ENCODE measurements at regions not wholly inside any gene's neighbourhood (a gene's known extent, or its start where the extent isn't known, plus 50 kb on each side); places are given as distances from the start of the nearest gene placed in this dataset.
"Not testable (repeated sequence)": the region's sequence is repeated elsewhere in the genome, so short reads cannot be mapped to it uniquely, and the experiment has no call there.

DNA sequence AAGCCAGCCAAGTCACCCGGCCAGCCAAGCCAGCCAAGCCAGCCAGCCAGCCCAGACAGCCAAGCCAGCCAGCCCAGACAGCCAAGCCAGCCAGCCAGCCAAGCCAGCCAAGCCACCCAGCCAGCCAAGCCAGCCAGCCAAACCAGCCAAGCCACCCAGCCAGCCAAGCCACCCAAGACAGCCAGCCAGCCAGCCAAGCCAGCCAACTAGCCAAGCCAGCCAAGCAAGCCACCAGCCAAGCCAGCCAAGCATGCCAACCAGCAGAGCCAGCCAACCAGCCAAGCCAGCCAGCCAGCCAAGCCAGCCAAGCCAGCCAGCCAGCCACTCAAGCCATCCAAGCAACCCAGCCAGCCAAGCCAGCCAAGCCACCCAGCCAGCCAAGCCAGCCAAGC is 323.1 kb upstream of the PLGLB2 start:
- H3K27ac ChIP-seq (ENCODE audit: control insufficient read depth, insufficient read depth, low read length); H3K4me3 ChIP-seq (ENCODE audit: control insufficient read depth in 2 of 3, extremely low read depth in 1 of 3, insufficient read depth in 2 of 3, low read depth in 1 of 3, low read length in 3 of 3); H4K20me1 ChIP-seq (ENCODE audit: control insufficient read depth, extremely low read depth, insufficient read depth, low read length); dilution Hi-C loops (cut with MboI; ENCODE audit: extremely low pct_ligation_motif_present, low sequenced_read_pairs); H3K36me3 ChIP-seq (ENCODE audit: control insufficient read depth in 2 of 2, extremely low read depth in 1 of 2, insufficient read depth in 2 of 2, low read length in 2 of 2); H3K79me2 ChIP-seq (ENCODE audit: control insufficient read depth, insufficient read depth, low read length); H2AFZ ChIP-seq (ENCODE audit: control insufficient read depth, low read length); H3K4me2 ChIP-seq (ENCODE audit: control insufficient read depth, extremely low read depth, insufficient read depth, low read depth, low read length); H3K9me1 ChIP-seq (ENCODE audit: control insufficient read depth, extremely low read depth, insufficient read depth, low read length); H3K4me1 ChIP-seq (ENCODE audit: control insufficient read depth, extremely low read depth, insufficient read depth, low read length); FAIRE-seq; H3K9me3 ChIP-seq (ENCODE audit: control insufficient read depth, low read depth, low read length); H3K9ac ChIP-seq (ENCODE audit: control insufficient read depth, extremely low read depth, insufficient read depth, low read length); H3K27me3 ChIP-seq (ENCODE audit: control insufficient read depth, extremely low read depth, insufficient read depth, low read length); DNase-seq (ENCODE audit: low read depth, low spot score): not testable (repeated sequence)

DNA sequence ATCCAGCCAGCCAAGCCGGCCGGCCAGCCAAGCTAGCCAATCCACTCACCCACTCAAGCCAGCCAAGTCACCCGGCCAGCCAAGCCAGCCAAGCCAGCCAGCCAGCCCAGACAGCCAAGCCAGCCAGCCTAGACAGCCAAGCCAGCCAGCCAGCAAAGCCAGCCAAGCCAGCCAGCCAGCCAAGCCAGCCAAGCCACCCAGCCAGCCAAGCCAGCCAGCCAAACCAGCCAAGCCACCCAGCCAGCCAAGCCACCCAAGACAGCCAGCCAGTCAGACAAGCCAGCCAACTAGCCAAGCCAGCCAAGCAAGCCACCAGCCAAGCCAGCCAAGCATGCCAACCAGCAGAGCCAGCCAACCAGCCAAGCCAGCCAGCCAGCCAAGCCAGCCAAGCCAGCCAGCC is 322.7 kb upstream of the PLGLB2 start:
- H3K27me3 ChIP-seq (ENCODE audit: control insufficient read depth, extremely low read depth, insufficient read depth, low read length); H3K36me3 ChIP-seq (ENCODE audit: control insufficient read depth in 2 of 2, extremely low read depth in 1 of 2, insufficient read depth in 2 of 2, low read length in 2 of 2); H3K4me2 ChIP-seq (ENCODE audit: control insufficient read depth, extremely low read depth, insufficient read depth, low read depth, low read length); H3K9ac ChIP-seq (ENCODE audit: control insufficient read depth, extremely low read depth, insufficient read depth, low read length); H3K9me1 ChIP-seq (ENCODE audit: control insufficient read depth, extremely low read depth, insufficient read depth, low read length); dilution Hi-C loops (cut with MboI; ENCODE audit: extremely low pct_ligation_motif_present, low sequenced_read_pairs); H3K27ac ChIP-seq (ENCODE audit: control insufficient read depth, insufficient read depth, low read length); H3K4me3 ChIP-seq (ENCODE audit: control insufficient read depth in 2 of 3, extremely low read depth in 1 of 3, insufficient read depth in 2 of 3, low read depth in 1 of 3, low read length in 3 of 3); H3K4me1 ChIP-seq (ENCODE audit: control insufficient read depth, extremely low read depth, insufficient read depth, low read length); H3K79me2 ChIP-seq (ENCODE audit: control insufficient read depth, insufficient read depth, low read length); H2AFZ ChIP-seq (ENCODE audit: control insufficient read depth, low read length); FAIRE-seq; H4K20me1 ChIP-seq (ENCODE audit: control insufficient read depth, extremely low read depth, insufficient read depth, low read length); DNase-seq (ENCODE audit: low read depth, low spot score); H3K9me3 ChIP-seq (ENCODE audit: control insufficient read depth, low read depth, low read length): not testable (repeated sequence)

- DNase-seq (ENCODE audit: low read depth, low spot score); H3K27ac ChIP-seq (ENCODE audit: control insufficient read depth, insufficient read depth, low read length); H3K4me3 ChIP-seq (ENCODE audit: control insufficient read depth in 2 of 3, extremely low read depth in 1 of 3, insufficient read depth in 2 of 3, low read depth in 1 of 3, low read length in 3 of 3); H3K9me1 ChIP-seq (ENCODE audit: control insufficient read depth, extremely low read depth, insufficient read depth, low read length); H2AFZ ChIP-seq (ENCODE audit: control insufficient read depth, low read length); H3K27me3 ChIP-seq (ENCODE audit: control insufficient read depth, extremely low read depth, insufficient read depth, low read length); H3K9ac ChIP-seq (ENCODE audit: control insufficient read depth, extremely low read depth, insufficient read depth, low read length); H3K4me2 ChIP-seq (ENCODE audit: control insufficient read depth, extremely low read depth, insufficient read depth, low read depth, low read length); H3K36me3 ChIP-seq (ENCODE audit: control insufficient read depth in 2 of 2, extremely low read depth in 1 of 2, insufficient read depth in 2 of 2, low read length in 2 of 2); H3K9me3 ChIP-seq (ENCODE audit: control insufficient read depth, low read depth, low read length); H3K79me2 ChIP-seq (ENCODE audit: control insufficient read depth, insufficient read depth, low read length); H4K20me1 ChIP-seq (ENCODE audit: control insufficient read depth, extremely low read depth, insufficient read depth, low read length); FAIRE-seq; H3K4me1 ChIP-seq (ENCODE audit: control insufficient read depth, extremely low read depth, insufficient read depth, low read length); dilution Hi-C loops (cut with MboI; ENCODE audit: extremely low pct_ligation_motif_present, low sequenced_read_pairs): not testable (repeated sequence)
Measured at GRCh38 chr2:87425717-87426116, 322.2 kb upstream of the PLGLB2 start.

DNA sequence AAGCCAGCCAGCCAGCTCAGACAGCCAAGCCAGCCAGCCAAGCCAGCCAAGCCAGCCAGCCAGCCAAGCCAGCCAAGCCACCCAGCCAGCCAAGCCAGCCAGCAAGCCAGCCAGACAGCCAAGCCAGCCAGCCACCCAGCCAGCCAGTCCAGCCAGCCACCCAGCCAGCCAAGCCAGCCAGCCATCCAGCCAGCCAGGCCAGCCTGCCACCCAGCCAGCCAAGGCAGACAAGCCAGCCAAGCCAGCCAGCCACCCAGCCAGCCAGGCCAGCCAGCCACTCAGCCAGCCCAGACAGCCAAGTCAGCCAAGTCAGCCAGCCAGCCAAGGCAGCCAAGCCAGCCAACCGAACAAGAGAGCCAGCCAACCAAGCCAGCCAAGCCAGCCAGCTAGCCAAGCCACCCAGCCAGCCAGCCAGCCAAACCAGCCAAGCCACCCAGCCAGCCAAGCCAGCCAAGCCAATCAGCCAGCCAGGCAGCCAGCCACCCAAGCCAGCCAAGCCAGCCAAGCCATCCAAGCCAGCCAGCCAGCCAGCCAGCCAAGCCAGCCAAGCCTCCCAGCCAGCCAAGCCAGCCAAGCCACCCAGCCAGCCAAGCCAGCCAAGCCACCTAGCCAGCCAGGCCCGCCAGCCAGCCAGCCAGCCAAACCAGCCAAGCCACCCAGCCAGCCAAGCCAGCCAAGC is 319.3 kb upstream of the PLGLB2 start:
- dilution Hi-C loops (cut with MboI; ENCODE audit: extremely low pct_ligation_motif_present, low sequenced_read_pairs); H3K4me1 ChIP-seq (ENCODE audit: control insufficient read depth, extremely low read depth, insufficient read depth, low read length); H3K4me2 ChIP-seq (ENCODE audit: control insufficient read depth, extremely low read depth, insufficient read depth, low read depth, low read length); H3K9ac ChIP-seq (ENCODE audit: control insufficient read depth, extremely low read depth, insufficient read depth, low read length); H3K9me1 ChIP-seq (ENCODE audit: control insufficient read depth, extremely low read depth, insufficient read depth, low read length); H4K20me1 ChIP-seq (ENCODE audit: control insufficient read depth, extremely low read depth, insufficient read depth, low read length); H2AFZ ChIP-seq (ENCODE audit: control insufficient read depth, low read length); H3K27ac ChIP-seq (ENCODE audit: control insufficient read depth, insufficient read depth, low read length); H3K27me3 ChIP-seq (ENCODE audit: control insufficient read depth, extremely low read depth, insufficient read depth, low read length); H3K9me3 ChIP-seq (ENCODE audit: control insufficient read depth, low read depth, low read length); H3K4me3 ChIP-seq (ENCODE audit: control insufficient read depth in 2 of 3, extremely low read depth in 1 of 3, insufficient read depth in 2 of 3, low read depth in 1 of 3, low read length in 3 of 3); FAIRE-seq; H3K79me2 ChIP-seq (ENCODE audit: control insufficient read depth, insufficient read depth, low read length); H3K36me3 ChIP-seq (ENCODE audit: control insufficient read depth in 2 of 2, extremely low read depth in 1 of 2, insufficient read depth in 2 of 2, low read length in 2 of 2); DNase-seq (ENCODE audit: low read depth, low spot score): not testable (repeated sequence)

GRCh38 chr2:87429206-87429930 is 318.5 kb upstream of the PLGLB2 start:
- H3K4me2 ChIP-seq (ENCODE audit: control insufficient read depth, extremely low read depth, insufficient read depth, low read depth, low read length); H3K9me3 ChIP-seq (ENCODE audit: control insufficient read depth, low read depth, low read length); dilution Hi-C loops (cut with MboI; ENCODE audit: extremely low pct_ligation_motif_present, low sequenced_read_pairs); H3K9me1 ChIP-seq (ENCODE audit: control insufficient read depth, extremely low read depth, insufficient read depth, low read length); H3K9ac ChIP-seq (ENCODE audit: control insufficient read depth, extremely low read depth, insufficient read depth, low read length); DNase-seq (ENCODE audit: low read depth, low spot score); H3K79me2 ChIP-seq (ENCODE audit: control insufficient read depth, insufficient read depth, low read length); FAIRE-seq; H4K20me1 ChIP-seq (ENCODE audit: control insufficient read depth, extremely low read depth, insufficient read depth, low read length); H3K27me3 ChIP-seq (ENCODE audit: control insufficient read depth, extremely low read depth, insufficient read depth, low read length); H3K4me1 ChIP-seq (ENCODE audit: control insufficient read depth, extremely low read depth, insufficient read depth, low read length); H3K27ac ChIP-seq (ENCODE audit: control insufficient read depth, insufficient read depth, low read length); H3K4me3 ChIP-seq (ENCODE audit: control insufficient read depth in 2 of 3, extremely low read depth in 1 of 3, insufficient read depth in 2 of 3, low read depth in 1 of 3, low read length in 3 of 3); H2AFZ ChIP-seq (ENCODE audit: control insufficient read depth, low read length); H3K36me3 ChIP-seq (ENCODE audit: control insufficient read depth in 2 of 2, extremely low read depth in 1 of 2, insufficient read depth in 2 of 2, low read length in 2 of 2): not testable (repeated sequence)
